ENCODE measurements at regions not wholly inside any gene's neighbourhood (a gene's known extent, or its start where the extent isn't known, plus 50 kb on each side); places are given as distances from the start of the nearest gene placed in this dataset.

- TF ChIP-seq BACH2 (CRISPR knock-in tag; IDR thresholded peaks at IDR 0.05; ENCODE audit: borderline replicate concordance) (no peak), PPARA (CRISPR knock-in tag; IDR thresholded peaks at IDR 0.05; ENCODE audit: borderline replicate concordance) (no peak), ZNF565 (CRISPR knock-in tag; conservative IDR thresholded peaks at IDR 0.05; ENCODE audit: low read depth) (no peak), ZFP3 (CRISPR knock-in tag; IDR thresholded peaks at IDR 0.05) (no peak)
Measured at GRCh38 chr16:51872524-51872923, 674.4 kb downstream of the TOX3 start (continued).

DNA sequence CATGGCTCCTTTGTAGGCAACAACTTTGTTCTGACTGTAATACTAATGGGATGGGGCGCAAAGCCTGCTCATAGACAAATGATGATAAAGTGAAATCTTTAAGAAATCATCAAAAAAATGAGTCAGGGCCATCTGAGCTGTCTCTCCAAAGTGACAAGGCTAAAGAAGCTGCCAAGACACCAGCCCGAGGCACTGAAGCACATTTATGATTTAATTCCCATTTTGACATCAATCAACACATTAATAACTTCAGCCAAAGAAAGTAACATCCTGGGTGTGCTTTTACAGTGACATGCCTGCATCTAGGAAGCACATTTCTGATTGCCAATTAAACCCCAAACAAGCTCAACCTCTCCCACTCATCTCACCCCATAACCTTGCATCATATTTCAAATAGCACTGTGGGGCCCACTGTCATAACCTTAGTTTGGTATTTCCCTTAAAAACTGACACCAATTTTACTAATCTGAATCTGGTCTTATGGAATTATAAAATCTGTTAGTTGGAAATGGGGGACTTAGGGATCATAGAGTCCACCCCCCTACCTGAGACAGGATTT lies 676.6 kb downstream of the TOX3 start:
- ATAC-seq, result no peak
- TF ChIP-seq ZNF8 (CRISPR knock-in tag; IDR thresholded peaks at IDR 0.05) (no peak), GLIS3 (CRISPR knock-in tag; IDR thresholded peaks at IDR 0.05) (no peak), ISL1 (CRISPR knock-in tag; IDR thresholded peaks at IDR 0.05) (no peak), ZNF565 (CRISPR knock-in tag; conservative IDR thresholded peaks at IDR 0.05; ENCODE audit: low read depth) (no peak), ZFP30 (CRISPR knock-in tag; IDR thresholded peaks at IDR 0.05) (no peak), OSR1 (CRISPR knock-in tag; IDR thresholded peaks at IDR 0.05) (no peak), ZNF70 (CRISPR knock-in tag; IDR thresholded peaks at IDR 0.05) (no peak), PPARA (CRISPR knock-in tag; IDR thresholded peaks at IDR 0.05; ENCODE audit: borderline replicate concordance) (no peak), TSHZ2 (CRISPR knock-in tag; IDR thresholded peaks at IDR 0.05) (no peak), BACH2 (CRISPR knock-in tag; IDR thresholded peaks at IDR 0.05; ENCODE audit: borderline replicate concordance) (no peak), POU6F1 (CRISPR knock-in tag; IDR thresholded peaks at IDR 0.05; ENCODE audit: borderline replicate concordance, low read depth) (no peak), CSRNP3 (CRISPR knock-in tag; IDR thresholded peaks at IDR 0.05) (no peak), ESRRG (CRISPR knock-in tag; IDR thresholded peaks at IDR 0.05) (no peak), RARB (CRISPR knock-in tag; IDR thresholded peaks at IDR 0.05) (no peak)

DNA sequence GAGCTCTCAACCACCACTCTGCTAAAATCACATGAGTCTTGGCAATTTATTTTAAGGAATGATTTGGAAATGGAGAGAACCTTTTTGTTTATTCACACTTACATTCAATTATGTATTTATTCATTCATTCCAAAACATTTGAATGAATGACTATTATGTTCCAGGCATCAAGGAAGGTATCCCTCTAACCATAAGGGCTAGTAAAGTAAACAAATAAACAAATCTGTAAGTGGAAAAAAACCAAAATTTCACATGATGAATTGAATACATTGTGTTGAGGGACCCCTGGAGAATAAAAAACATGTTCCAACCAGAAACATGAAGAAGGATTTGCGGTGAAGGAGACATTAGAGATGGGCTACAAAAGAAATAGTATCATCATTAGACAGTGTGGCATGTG lies 677.8 kb downstream of the TOX3 start:
- ATAC-seq, result no peak
- TF ChIP-seq ESRRG (CRISPR knock-in tag; IDR thresholded peaks at IDR 0.05) (no peak), PPARA (CRISPR knock-in tag; IDR thresholded peaks at IDR 0.05; ENCODE audit: borderline replicate concordance) (no peak), TCF4 (CRISPR knock-in tag; IDR thresholded peaks at IDR 0.05; ENCODE audit: borderline replicate concordance) (no peak), CSRNP3 (CRISPR knock-in tag; IDR thresholded peaks at IDR 0.05) (no peak), ARNTL (CRISPR knock-in tag; IDR thresholded peaks at IDR 0.05; ENCODE audit: borderline replicate concordance, low read depth) (no peak), TOX (CRISPR knock-in tag; IDR thresholded peaks at IDR 0.05; ENCODE audit: borderline replicate concordance) (no peak), ZFP30 (CRISPR knock-in tag; IDR thresholded peaks at IDR 0.05) (no peak), TSHZ2 (CRISPR knock-in tag; IDR thresholded peaks at IDR 0.05) (no peak), ZNF8 (CRISPR knock-in tag; IDR thresholded peaks at IDR 0.05) (no peak), SNAI2 (CRISPR knock-in tag; IDR thresholded peaks at IDR 0.05) (no peak), ZFP3 (CRISPR knock-in tag; IDR thresholded peaks at IDR 0.05) (no peak), GLIS3 (CRISPR knock-in tag; IDR thresholded peaks at IDR 0.05) (no peak), ZC3H10 (CRISPR knock-in tag; IDR thresholded peaks at IDR 0.05) (no peak)
- TF ChIP-seq, protein P1, sequence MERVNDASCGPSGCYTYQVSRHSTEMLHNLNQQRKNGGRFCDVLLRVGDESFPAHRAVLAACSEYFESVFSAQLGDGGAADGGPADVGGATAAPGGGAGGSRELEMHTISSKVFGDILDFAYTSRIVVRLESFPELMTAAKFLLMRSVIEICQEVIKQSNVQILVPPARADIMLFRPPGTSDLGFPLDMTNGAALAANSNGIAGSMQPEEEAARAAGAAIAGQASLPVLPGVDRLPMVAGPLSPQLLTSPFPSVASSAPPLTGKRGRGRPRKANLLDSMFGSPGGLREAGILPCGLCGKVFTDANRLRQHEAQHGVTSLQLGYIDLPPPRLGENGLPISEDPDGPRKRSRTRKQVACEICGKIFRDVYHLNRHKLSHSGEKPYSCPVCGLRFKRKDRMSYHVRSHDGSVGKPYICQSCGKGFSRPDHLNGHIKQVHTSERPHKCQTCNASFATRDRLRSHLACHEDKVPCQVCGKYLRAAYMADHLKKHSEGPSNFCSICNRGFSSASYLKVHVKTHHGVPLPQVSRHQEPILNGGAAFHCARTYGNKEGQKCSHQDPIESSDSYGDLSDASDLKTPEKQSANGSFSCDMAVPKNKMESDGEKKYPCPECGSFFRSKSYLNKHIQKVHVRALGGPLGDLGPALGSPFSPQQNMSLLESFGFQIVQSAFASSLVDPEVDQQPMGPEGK (CRISPR knock-in tag; IDR thresholded peaks at IDR 0.05; ENCODE audit: borderline replicate concordance), result no peak
- TF ChIP-seq, protein P2, sequence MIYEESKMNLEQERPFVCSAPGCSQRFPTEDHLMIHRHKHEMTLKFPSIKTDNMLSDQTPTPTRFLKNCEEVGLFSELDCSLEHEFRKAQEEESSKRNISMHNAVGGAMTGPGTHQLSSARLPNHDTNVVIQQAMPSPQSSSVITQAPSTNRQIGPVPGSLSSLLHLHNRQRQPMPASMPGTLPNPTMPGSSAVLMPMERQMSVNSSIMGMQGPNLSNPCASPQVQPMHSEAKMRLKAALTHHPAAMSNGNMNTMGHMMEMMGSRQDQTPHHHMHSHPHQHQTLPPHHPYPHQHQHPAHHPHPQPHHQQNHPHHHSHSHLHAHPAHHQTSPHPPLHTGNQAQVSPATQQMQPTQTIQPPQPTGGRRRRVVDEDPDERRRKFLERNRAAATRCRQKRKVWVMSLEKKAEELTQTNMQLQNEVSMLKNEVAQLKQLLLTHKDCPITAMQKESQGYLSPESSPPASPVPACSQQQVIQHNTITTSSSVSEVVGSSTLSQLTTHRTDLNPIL (CRISPR knock-in tag; IDR thresholded peaks at IDR 0.05; ENCODE audit: low read depth), result no peak
